NCI-H510A treated with DMSO at 0.1 percent for 48 hours (cell line): ENCODE measurements at regions not wholly inside any gene's neighbourhood (a gene's known extent, or its start where the extent isn't known, plus 50 kb on each side); places are given as distances from the start of the nearest gene placed in this dataset.
"Not testable (repeated sequence)": the region's sequence is repeated elsewhere in the genome, so short reads cannot be mapped to it uniquely, and the experiment has no call there.

ENCODE experiments used
- DNase-seq: peaks from one replicate; lab custom pipeline; 2025; lab: John Stamatoyannopoulos, UW

DNA sequence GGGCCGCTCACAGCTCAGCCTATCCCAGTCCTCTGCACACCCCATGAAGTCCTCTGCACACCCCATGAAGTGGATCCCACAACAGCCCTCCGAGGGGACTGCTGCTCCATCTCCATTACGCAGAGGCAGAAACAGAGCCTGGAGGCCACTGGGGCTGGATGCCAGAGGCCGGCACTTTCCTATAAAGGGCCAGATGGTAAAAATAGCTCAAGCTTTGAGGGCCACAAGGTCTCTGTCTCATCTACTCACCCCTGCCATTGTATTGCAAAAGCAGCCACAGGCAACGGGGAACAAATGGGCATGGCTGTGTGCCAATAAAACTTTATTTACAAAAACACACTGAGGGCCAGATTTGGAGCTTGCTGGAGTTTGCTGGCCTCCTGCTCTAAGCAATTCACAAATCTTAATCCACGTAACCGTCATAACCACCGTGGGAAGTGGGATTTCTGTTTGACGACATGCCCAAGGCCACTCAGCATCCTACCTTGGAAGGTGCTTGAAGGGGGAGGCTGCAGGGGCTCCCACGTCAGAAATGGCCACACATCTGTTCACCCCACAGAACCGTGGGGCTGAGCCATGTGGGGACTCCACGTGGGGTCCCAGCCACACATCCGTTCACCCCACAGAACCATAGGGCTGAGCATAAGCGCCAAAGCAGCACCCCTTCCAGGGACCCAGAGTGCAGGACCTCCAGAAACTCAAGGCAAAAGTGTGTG, 92.0 kb downstream of the NCOR2 start:
- DNase-seq = no peak

DNA sequence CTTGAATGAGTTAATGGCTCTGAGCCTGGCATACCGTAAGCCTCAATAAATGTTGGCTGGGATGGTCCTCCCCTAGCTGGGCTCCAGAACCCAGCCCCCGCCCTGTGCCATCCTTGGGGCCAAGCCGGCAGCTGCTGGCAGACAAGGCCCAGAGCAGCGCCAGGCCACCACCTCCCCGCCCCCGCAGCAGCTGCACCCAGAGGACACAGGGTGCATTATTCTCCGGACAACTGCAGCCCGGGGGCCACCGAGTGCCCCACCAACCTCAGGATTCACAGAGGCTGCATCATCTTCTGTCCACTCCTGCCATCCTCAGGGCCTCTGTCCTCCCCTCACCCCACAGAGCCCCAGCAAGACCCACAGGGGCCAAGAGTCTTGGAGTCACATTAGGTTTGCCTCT, 92.7 kb downstream of the NCOR2 start:
- no peak for DNase-seq

DNA sequence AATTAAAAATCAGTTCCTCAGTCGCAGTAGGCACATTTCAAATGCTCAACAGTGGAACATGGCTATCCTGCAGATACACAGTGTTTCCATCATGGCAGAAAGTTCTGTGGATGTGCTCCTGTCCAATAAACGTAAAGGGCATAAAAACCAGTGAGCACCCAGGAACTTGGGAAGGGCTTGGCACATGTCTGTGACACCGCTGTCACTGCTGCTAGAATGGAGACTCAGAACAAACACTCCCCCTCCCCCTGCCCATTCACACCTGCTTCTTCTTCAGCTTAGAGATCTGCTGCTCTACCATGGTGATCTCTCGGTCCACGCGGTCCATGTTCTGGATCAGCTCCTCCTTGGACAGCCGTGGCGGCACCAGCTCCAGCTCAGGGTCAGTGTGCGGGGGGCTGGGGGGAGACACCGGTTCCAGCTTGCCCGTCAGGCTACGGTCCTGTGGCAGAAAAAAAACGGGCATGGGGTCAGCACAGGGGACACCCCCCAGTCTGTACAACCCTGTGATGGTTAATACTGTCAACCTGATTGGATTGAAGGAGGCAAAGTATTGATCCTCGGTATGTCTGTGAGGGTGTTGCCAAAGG, 94.6 kb downstream of the NCOR2 start:
- DNase-seq = no peak

DNA sequence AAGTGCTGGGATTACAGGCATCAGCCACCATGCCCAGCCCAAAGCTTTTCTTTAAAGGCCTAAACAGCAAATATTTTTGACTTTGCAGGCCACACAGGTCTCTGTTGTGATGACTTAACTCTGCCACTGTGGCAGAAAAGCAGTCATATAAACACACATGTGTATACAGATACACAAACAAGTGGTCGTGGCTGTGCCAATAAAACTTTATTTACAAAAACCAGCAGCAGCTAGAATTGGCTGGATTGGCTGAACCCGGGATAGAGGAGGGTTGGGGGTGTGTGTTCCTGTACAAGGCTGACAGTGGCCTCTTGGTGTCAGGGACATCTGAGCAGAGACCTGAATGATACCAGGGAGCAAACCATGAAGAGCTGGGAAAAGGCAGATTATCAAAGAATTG, 95.6 kb downstream of the NCOR2 start:
- DNase-seq = no peak

DNA sequence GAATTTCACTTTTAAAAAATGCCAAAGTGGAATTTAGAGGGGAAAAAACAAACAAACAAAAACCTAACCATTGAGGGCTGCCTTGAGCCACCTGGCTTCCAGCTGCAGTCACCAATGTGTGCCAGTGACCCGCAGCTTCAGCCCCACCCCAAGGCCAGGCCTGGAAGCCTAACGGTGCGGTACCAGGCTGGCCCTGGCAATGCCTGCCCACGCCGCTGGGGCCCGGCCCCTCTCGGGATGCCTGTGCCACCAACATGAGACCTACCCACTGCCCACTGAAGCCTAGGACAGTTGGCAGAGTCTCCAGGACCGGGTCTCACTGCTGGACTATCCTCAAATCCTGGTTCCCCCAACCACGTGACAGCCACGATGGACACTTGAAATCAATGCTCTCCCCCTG, 96.6 kb downstream of the NCOR2 start:
- DNase-seq = no peak

DNA sequence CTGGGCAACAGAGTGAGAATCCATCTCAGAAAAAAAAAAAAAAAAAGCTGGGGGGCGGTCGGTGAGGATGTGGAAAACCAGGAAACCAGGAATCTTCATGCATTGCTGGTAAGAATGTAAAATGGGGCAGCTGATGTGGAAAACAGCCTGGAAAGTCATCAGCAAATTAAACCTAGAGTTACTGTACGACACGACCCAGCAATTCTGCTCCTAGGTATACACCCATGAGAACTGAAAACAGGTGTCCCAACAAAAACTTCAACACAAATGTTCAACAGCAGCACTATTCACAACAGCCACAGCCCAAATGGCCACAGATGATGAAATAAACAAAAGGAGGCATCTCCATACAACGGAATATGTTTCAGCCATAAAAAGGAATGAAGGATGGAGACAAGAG, 97.3 kb downstream of the NCOR2 start:
- no peak for DNase-seq

DNA sequence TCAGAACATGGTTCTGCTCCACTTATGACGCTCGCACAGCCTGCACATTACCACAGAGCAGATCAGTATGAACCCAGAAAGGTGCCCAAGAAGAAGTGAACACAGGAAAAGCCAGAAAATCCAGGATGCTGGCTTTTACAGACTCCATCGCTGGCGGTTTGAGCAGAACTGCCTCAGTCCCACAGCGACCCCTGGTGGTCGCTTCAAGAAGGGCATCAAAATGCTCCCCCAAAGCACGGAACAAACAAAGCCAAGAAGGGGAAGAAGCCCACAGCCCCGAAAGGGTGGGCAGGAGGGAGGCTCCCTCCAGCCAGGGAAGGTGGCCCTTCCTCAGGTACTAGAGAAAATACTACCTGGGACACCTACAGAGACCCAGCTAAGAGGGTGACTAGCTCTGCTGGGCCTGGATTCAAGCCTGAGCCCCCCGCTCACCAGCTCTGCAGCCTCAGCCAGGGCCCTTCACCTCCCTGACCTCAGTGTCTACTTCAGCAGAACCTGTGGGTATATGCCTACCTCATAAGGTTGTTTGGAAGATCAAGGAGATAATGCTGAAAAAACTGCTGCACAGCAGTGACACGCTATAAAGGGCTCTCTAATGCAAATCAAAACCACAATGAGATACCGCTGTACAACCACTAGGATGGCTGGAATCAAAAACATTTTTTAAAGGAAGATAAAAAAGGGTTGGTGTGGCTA, 98.1 kb downstream of the NCOR2 start:
- no peak for DNase-seq

DNA sequence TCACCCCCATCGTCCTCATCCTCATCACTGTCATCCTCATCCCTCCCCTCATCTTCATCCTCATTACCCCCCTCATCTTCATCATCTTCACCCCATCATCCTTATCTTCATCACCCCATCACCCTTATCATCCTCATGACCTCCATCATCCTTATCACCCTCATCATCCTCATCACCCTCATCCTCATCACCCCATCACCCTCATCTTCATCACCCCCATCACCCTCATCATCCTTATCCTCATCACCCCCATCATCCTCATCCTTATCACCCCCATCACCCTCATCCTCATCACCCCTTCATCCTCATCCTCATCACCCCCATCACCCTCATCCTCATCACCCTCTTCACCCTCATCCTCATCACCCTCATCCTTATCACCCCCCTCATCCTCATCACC, 99.9 kb downstream of the NCOR2 start:
- DNase-seq = not testable (repeated sequence)

DNA sequence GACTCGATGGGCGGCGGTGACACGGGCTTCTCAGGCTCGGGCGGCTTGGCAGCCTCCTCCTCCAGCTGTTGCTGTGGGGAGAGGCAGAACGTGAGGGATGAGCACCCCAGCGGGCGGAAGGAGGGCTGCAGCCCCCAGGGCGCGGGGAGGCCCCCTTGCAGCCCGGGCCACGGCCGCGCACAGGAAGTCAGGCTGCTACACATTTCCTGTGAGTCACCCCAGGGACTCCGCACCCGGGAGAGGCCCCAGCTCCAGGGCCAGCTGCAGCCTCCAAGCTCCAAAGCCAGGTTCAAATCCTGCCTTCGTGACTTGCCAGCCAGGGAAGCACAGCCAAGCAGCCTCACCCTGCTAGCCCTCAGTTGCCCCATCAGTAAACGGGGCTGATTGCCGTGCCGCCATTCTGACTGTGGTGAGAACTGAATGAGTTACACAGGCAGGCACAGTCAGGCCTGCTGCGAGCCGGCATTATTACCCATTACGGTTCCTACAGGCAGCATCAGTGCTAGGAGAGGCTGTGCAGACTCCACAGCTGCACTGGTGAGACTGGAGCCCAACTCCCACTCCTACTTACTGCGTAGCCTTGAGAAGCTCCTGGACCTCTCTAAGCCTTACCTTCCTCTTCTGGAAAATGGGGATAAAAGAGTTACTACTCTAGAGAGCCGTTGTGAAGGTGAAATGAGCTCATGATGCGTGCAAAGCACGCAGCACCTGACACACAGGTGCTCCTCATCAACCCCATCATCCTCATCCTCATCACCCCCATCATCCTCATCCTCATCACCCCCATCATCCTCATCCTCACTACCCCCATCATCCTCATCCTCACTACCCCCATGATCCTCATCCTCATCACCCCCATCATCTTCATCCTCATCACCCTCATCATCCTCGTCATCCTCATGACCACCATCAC, 100.9 kb downstream of the NCOR2 start:
- DNase-seq = no peak

DNA sequence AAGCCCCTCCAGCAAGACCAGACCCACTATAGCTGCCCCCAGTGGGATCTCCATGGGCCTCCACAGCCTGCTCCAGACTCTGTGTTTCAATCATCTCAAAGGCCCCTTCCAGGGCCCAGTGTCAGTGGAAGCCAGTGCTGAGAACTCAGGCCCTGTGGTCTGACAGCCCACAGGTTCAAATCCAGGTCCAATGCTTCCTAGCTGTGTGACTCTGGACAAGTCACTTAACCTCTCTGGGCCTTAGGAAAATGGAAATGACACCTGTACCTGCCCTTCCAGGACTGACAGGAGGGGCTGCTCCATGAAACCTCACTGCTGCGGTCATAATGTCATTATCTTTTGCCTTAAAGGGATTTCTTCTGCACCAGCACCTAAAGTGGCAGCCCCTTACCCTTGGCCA, 101.9 kb downstream of the NCOR2 start:
- no peak for DNase-seq

DNA sequence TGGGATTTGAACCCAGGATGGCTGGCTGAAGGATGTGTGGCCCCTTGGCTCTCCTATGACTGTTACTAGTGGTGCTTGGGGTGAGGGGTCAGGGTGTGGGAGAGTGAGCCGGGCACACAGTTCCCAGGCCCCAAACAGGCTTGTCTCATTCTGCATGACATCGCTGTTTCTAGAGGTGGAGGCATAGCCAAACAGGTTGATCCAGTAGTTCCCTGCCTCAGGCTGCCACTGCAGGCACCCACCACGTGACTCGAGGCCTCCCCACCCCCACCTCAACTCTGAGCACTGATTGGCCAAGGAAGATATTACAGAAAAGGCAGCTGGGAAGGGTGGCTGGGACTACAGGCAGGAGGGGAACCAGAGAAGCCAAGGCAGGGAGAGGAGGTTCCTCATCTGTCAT, 102.6 kb downstream of the NCOR2 start:
- DNase-seq = no peak

DNA sequence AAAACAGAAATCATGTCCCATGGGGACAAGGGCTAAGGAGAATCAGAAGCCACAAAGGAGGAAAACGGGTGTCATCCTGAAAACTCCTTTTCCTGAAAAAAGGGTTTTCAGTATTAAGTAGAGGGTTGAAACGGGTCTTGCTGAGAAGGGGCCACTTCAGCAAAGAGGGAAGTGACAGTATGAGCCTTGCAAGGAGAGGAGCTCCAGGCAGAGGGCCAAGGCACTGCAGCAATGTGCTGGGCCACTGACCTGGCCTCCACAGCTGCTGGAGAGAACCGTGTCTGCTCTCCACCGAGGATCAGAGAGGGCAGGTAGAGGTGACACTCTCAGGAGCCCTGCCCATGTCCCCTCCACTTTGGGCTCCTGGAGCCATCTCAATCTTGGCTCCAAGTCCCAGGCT, 103.3 kb downstream of the NCOR2 start:
- peak; percentile 36 for DNase-seq

DNA sequence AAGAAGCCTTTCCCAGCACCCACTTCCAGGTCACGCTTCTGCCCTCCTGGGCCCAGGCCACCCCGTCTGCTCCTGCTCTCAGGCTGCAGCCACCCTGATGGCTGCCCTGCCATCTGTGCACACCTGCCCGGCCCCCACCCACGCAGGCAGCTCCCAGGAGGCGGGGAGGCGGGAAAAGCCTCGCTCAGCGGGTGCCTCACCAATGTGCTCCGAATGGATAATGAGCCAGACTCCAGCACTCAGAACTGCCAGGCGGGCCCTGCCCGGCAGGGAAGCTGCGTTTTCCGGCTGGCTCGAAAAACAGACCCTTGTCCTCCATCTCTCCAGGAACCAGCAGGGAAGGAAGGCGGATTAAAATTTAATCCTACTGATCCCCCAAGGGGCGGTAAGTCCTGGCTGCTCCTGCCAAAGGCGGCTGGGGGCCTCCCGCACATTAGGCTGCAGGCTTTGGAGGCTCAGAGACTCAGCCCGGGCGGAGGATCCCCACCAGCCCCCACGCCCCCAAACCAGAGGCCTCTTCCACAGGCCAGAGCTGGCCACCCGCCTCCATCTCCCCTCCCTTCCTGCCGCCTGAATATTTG, 104.0 kb downstream of the NCOR2 start:
- DNase-seq = peak; percentile 95

DNA sequence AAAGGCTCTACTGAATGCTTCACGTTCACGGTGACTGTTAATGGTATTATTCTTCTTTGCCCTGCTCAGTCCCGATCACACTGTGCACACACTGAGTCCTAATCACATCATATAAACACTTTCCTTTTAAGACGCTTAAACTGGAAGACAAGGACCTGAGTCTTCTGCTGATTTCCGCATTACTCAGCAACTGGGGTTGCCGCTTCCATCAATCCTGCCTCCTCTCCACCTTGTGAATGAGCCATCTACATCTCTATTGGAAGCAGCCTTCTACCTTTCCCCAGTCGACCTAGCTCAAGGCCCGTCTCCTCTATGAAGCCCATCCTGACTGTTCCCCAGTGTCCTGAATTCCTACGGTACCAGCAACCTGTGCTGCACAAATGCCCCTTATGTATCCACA, 104.7 kb downstream of the NCOR2 start:
- DNase-seq = no peak

DNA sequence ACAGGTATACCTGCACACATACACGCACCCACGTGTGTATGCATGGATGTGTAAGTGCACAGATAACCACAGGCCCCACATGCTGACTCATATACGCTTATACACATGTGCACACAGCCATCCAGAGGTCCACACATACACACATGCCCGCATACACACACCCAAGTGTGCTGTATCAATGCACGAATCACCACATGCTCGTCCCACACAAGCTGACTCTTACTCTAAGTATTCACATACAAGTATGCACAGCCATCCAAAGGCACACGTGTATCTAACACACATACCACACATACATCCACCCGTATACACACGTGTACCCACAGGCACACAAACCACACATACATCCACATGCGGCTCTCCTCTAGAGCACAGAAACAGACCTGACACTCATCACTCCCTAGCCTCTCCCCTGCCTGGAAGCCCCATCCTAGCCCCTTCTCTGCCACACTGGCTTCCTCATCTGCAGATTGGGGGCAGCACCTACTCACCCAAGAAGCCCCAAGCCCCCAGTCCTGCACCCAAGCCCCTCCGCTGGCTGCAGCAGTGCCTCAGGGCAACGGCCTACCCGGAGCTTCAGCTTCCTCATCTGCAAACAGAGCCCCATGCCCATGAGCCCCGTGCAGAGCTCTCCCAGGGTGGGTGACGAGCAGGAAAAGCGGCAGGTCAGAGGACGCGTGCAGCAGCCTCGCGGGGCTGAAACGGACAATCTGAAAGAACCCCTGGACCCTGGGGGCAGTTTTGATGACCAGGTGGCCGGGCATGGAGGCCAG, 105.4 kb downstream of the NCOR2 start:
- no peak for DNase-seq

DNA sequence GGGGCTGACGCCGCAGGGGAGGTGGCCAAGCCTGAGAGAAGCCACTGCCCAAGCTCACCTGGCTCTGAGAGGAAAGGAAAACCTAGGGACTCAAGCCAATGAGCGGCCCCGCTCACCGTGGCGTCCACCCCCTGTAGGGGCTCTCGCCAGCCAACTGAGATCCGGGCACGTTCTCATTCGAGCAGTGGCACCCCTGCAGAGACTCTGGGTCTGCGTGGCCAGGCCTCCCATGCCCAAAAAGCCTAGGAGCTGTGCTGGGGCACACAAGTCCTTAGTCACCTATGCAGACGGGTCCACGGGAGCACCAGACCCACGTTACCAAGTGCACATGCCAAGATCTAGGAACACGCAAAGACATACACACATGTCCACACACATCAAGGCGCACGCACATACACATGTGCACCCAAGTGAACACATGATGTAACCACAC, 106.2 kb downstream of the NCOR2 start:
- no peak for DNase-seq

DNA sequence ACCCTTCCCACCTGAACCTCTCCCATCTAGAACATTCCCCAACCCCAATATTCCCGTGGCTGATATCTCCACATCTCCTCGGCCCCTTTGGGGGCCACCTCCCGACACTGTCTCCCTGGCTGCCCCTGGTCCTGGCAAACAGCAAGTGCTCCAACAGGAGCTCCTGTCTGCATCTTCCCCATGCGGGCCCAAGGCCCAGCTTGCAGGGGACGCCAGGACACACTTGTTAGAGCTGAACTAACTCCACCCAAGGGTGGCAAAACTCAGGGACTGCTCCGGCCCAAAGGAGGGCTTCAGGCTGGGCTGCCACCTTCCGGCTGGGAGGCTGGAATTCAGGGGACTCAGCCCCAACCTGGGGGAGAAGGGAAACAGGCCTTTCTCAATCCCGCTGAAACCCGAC, 106.6 kb downstream of the NCOR2 start:
- no peak for DNase-seq

DNA sequence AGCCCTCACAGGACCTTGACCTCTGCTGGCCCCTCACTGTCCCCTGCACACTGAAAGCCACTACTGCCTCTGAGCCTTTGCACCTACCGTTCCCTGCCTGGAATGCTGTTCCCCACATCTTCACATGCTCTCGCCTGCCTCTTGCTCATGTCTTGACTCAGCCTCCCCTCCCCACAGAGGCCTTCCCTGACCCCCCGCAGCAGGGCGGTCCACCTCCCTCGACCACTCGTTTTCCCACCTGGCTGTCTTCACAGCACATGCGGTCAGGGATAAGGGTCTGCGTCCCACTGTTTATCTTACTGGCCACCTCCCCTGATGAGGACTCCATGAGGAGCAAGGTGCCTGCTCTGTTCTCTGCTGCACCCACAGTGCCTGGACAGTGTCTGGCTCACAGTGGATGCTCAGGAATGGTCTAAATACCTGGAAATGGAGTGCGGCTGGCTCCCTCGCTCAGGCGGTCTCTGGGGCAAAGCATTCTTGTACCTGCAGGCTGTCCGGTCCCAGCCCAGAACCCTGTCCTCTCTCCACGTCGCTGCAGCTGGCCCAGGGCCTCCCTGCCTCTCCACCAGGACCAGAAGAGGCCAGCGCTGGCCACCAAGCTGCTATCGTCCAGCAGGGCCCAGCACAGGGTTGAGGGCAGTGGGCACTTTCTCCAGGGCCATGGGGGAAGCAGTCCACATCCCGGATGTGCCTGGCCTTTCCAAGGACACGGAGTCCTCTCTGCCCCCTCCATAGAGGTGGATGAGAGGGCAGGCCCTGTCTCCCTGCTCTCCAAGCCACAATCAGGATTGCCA, 107.4 kb downstream of the NCOR2 start:
- DNase-seq = no peak

DNA sequence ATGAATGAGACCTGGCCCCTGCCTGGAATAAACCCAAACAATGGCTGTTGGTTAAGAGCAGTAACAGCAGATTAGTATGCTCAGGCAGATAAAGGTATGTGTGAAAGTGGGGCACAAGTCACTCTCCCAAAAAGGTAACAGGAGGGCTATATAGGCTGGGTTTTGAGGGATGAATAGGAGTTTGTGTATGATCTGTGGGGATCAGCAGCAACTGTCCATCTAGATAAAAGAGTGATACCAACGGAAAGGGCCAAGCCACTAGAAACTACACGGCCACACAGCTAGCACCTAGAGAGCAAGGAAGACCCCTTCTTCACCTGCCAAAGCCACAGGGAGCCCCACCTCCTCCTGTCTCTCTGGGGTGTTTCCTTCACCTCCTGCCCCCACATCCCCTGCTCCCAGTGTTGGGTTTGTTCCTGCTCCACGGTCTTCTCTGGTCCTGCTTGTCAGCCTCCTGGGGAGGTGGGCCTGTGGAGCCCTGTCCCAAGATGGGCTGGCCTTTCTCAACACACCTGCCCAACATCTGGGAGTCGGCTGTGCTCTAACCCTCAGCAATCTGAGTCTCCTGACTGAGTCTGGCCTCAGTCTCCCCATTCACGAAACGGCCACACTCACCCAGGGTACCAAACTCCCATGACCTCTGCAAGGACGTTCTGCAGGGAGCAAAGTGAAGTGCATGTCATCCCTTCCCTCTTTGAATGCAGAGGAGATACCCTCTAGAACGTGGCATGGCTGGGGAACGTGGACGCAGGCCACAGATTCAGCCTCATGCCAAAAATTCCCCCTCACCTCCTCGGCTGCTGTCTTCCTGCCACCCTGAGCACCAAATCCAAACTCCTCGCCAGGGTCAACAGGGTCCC, 108.2 kb downstream of the NCOR2 start:
- no peak for DNase-seq
